K562 (cell line): ENCODE measurements at regions not wholly inside any gene's neighbourhood (a gene's known extent, or its start where the extent isn't known, plus 50 kb on each side); places are given as distances from the start of the nearest gene placed in this dataset.

Experiments used
- ATAC-seq: fragments of 200-7000 bp; cut with Tn5 transposase; 3 replicates; pipeline ENCODE4 v1.9.1; 2020; ENCODE audit warnings: moderate library complexity
- BruUV-seq: library from RNA; stranded (reverse); fragments of 400-500 nt; replicated peaks from 2 replicates; lab custom pipeline; 2021; lab: Mats Ljungman, UMichigan
- CTCF ChIA-PET: fragments of 300-600 bp; formaldehyde crosslinking; extraction: SDS; loops from one replicate; lab custom pipeline; 2021; ENCODE audit warnings: low intra/inter-chr PET ratio; lab: Yijun Ruan, JAX
- POLR2A ChIA-PET: fragments of 300-600, 350-650 bp; sonication (Branson Sonifier 250); formaldehyde crosslinking; extraction: SDS; loops from one replicate; lab custom pipeline; 2021; ENCODE audit warnings: antibody characterized with exemption, inconsistent platforms; lab: Yijun Ruan, JAX
- DNase-seq, 4 experiments: peaks; one replicate each; pipeline versions ENCODE4 v3.0.0 to v3.0.0-alpha.2; 2011 to 2018; ENCODE audit warnings: low spot score in 3 of 4, mixed read lengths in 3 of 4; ENCODE audit errors: extremely low read depth in 1 of 4
- FAIRE-seq: peaks from 2 replicates; lab custom pipeline; 2011; peaks lifted over from hg19 to GRCh38; lab: Jason Lieb, UNC
- H2AFZ ChIP-seq: 2 replicates; pipeline ENCODE4 v1.6.0; 2011; ENCODE audit warnings: low read depth, low read length, control low read depth, inconsistent platforms
- H3K27ac ChIP-seq: fragments of 200-600 bp; 3 replicates; pipeline ENCODE4 v1.8.0; 2011; ENCODE audit warnings: low read depth, mild to moderate bottlenecking, control low read depth, inconsistent platforms, low read length, moderate library complexity, mixed read lengths; ENCODE audit errors: extremely low read depth
- H3K27me3 ChIP-seq, 2 experiments: fragments of 300-600 bp in 1 of 2; 2 replicates in 1 of 2; 3 replicates in 1 of 2; pipeline versions ENCODE4 v1.6.0 to v1.8.0; 2011; ENCODE audit warnings: inconsistent platforms in 2 of 2, low read length in 2 of 2, mild to moderate bottlenecking in 1 of 2, mixed read lengths in 1 of 2, moderate library complexity in 1 of 2; ENCODE audit not compliant: control insufficient read depth in 2 of 2, insufficient read depth in 2 of 2
- H3K36me3 ChIP-seq: fragments of 300-600 bp; 3 replicates; pipeline ENCODE4 v1.8.0; 2011; ENCODE audit warnings: mild to moderate bottlenecking, low read length, inconsistent platforms; ENCODE audit not compliant: control insufficient read depth, insufficient read depth
- H3K4me1 ChIP-seq, 2 experiments: fragments of 200-600 bp in 1 of 2; replicated peaks in 1 of 2; 2 replicates in 1 of 2; 3 replicates in 1 of 2; pipeline versions ENCODE4 v1.5.1 to v1.8.0; 2011; ENCODE audit warnings: inconsistent platforms in 2 of 2, low read length in 2 of 2, mild to moderate bottlenecking in 1 of 2, mixed read lengths in 1 of 2, moderate library complexity in 1 of 2; ENCODE audit not compliant: control insufficient read depth in 2 of 2, insufficient read depth in 2 of 2
- H3K4me2 ChIP-seq: 2 replicates; pipeline ENCODE4 v1.6.1; 2011; ENCODE audit warnings: low read length, control low read depth, inconsistent platforms, mixed read lengths; ENCODE audit not compliant: insufficient read depth
- H3K4me3 ChIP-seq: fragments of 200-600 bp; sonication (generic), shearing (Covaris generic); 2 replicates; pipeline ENCODE4 v1.5.1; 2016; ENCODE audit warnings: control low read depth, inconsistent platforms
- H3K79me2 ChIP-seq: fragments of 200-600 bp; 3 replicates; pipeline ENCODE4 v1.8.0; 2011; ENCODE audit warnings: low read length, inconsistent platforms; ENCODE audit not compliant: control insufficient read depth, insufficient read depth
- H3K9ac ChIP-seq, 2 experiments: 2 replicates each; pipeline versions ENCODE4 v1.6.0 to v1.6.1; 2011; ENCODE audit warnings: low read depth in 2 of 2, low read length in 2 of 2, control low read depth in 1 of 2, inconsistent platforms in 1 of 2, mild to moderate bottlenecking in 1 of 2, mixed read lengths in 1 of 2; ENCODE audit not compliant: insufficient read depth in 1 of 2
- H3K9me1 ChIP-seq: one replicate; pipeline ENCODE4 v1.6.0; 2011; ENCODE audit warnings: inconsistent platforms, mild to moderate bottlenecking, low read length, moderate library complexity; ENCODE audit not compliant: control insufficient read depth, insufficient read depth
- H3K9me3 ChIP-seq: replicated peaks from 2 replicates; pipeline ENCODE4 v1.5.1; 2011; ENCODE audit warnings: low read depth, low read length, inconsistent platforms; ENCODE audit not compliant: control insufficient read depth, insufficient read depth
- H4K20me1 ChIP-seq: replicated peaks from 2 replicates; pipeline ENCODE4 v1.6.1; 2011; ENCODE audit warnings: low read length, inconsistent platforms, mixed read lengths; ENCODE audit not compliant: control insufficient read depth, insufficient read depth
- BRF2 ChIP-seq: IDR thresholded peaks from 3 replicates; pipeline ENCODE4 v1.6.1; 2011; ENCODE audit warnings: borderline replicate concordance, mild to moderate bottlenecking; ENCODE audit not compliant: insufficient read length, insufficient read depth
- CBX5 ChIP-seq: IDR thresholded peaks from 2 replicates; pipeline ENCODE4 v1.6.1; 2014; ENCODE audit warnings: low read depth, borderline replicate concordance
- CHD2 ChIP-seq: IDR thresholded peaks from 2 replicates; pipeline ENCODE4 v1.6.1; 2011; ENCODE audit warnings: low read depth, low read length
- GABPB1 ChIP-seq: sonication (generic); formaldehyde crosslinking; IDR thresholded peaks from 2 replicates; pipeline ENCODE4 v1.8.0; 2022; ENCODE audit warnings: mild to moderate bottlenecking, missing genetic modification reagents
- GABPB2 ChIP-seq: fragments of 250-450 bp; sonication (Bioruptor Pico); conservative IDR thresholded peaks from 2 replicates; pipeline ENCODE4 v1.5.1; 2021; ENCODE audit warnings: mild to moderate bottlenecking
- GTF2B ChIP-seq: IDR thresholded peaks from 2 replicates; pipeline ENCODE4 v1.6.1; 2011; ENCODE audit not compliant: insufficient read length; ENCODE audit errors: extremely low read depth
- HCFC1 ChIP-seq: IDR thresholded peaks from 2 replicates; pipeline ENCODE4 v1.6.1; 2012; ENCODE audit warnings: low read depth, low read length, improper control_type of control experiment
- HNRNPH1 ChIP-seq: fragments of 200-400 bp; formaldehyde crosslinking; optimal IDR thresholded peaks from 2 replicates; pipeline ENCODE3; 2017; ENCODE audit warnings: low read depth, mild to moderate bottlenecking, low read length, moderate library complexity
- HNRNPLL ChIP-seq: fragments of 200-400 bp; formaldehyde crosslinking; IDR thresholded peaks from 2 replicates; pipeline ENCODE4 v1.6.1; 2017; ENCODE audit warnings: low read length, low read depth, mild to moderate bottlenecking; ENCODE audit not compliant: poor library complexity, severe bottlenecking
- MAX ChIP-seq: sonication (generic); formaldehyde crosslinking; IDR thresholded peaks from 2 replicates; pipeline ENCODE4 v1.9.0; 2022; ENCODE audit warnings: mild to moderate bottlenecking, missing genetic modification reagents
- MXI1 ChIP-seq: IDR thresholded peaks from 2 replicates; pipeline ENCODE4 v1.6.1; 2011; ENCODE audit warnings: low read depth, mild to moderate bottlenecking, improper control_type of control experiment, low read length
- NCOA2 ChIP-seq, 2 experiments: fragments of 450-650 bp; IDR thresholded peaks; 2 replicates each; pipeline ENCODE4 v1.6.1; 2018; ENCODE audit warnings: mild to moderate bottlenecking in 2 of 2, moderate library complexity in 1 of 2; ENCODE audit not compliant: partially characterized antibody in 2 of 2
- NFYB ChIP-seq: IDR thresholded peaks from 2 replicates; pipeline ENCODE4 v1.6.1; 2011; ENCODE audit warnings: mild to moderate bottlenecking, moderate library complexity; ENCODE audit not compliant: insufficient read length; ENCODE audit errors: extremely low read depth
- PML ChIP-seq: IDR thresholded peaks from 2 replicates; pipeline ENCODE4 v1.6.1; 2012; ENCODE audit warnings: low read length, inconsistent platforms
- SFPQ ChIP-seq: fragments of 200-400 bp; formaldehyde crosslinking; IDR thresholded peaks from 2 replicates; pipeline ENCODE4 v1.6.1; 2017; ENCODE audit warnings: mild to moderate bottlenecking, low read depth, low read length, moderate library complexity
- ZBTB8A ChIP-seq: fragments of 450-650 bp; IDR thresholded peaks from 2 replicates; pipeline ENCODE4 v1.6.1; 2018; ENCODE audit warnings: mild to moderate bottlenecking, moderate library complexity; ENCODE audit not compliant: partially characterized antibody
- ZNF121 ChIP-seq: sonication (generic); formaldehyde crosslinking; conservative IDR thresholded peaks from 2 replicates; pipeline ENCODE4 v1.8.0; 2022; ENCODE audit warnings: missing genetic modification reagents
- ZNF253 ChIP-seq: fragments of 250-450 bp; sonication (Bioruptor Pico); conservative IDR thresholded peaks from 2 replicates; pipeline ENCODE4 v1.6.1; 2021; ENCODE audit warnings: mild to moderate bottlenecking
- ZNF316 ChIP-seq: fragments of 450-650 bp; IDR thresholded peaks from 2 replicates; pipeline ENCODE4 v1.6.1; 2016
- WGBS: fragments of 100-300 bp; shearing (Covaris generic); methylation state at CpG from one replicate; pipeline ENCODE4 v1.1.6; 2016; ENCODE audit warnings: low coverage, mixed read lengths; ENCODE audit not compliant: insufficient coverage; ENCODE audit errors: missing lambda C conversion rate; 5-methylcytosine and 5-hydroxymethylcytosine counted together
- in situ Hi-C: fragments of 300-500 bp; cut with MboI; formaldehyde crosslinking; loops from 4 replicates; pipeline ENCODE4 v1.15.0; 2018; ENCODE audit warnings: inconsistent platforms, mixed read lengths
- intact Hi-C: fragments of 100-400 bp; cut with micrococcal nuclease; formaldehyde crosslinking; loops from 2 replicates; pipeline ENCODE4 v1.14.2; 2022

- intact Hi-C loops (no loop called here), in situ Hi-C loops (no loop called here)
- Histone ChIP-seq H3K27me3 (no peaks in the 10 kb centered on the region), H3K9me1 (no peaks in the 10 kb centered on the region), H3K9me3 (no peaks in the 10 kb centered on the region), H3K9ac (no peak overlapping the region), H3K4me1 (no peaks in the 10 kb centered on the region), H3K4me2 (no peak overlapping the region), H3K27ac (no peak overlapping the region), H3K4me3 (no peak overlapping the region), H3K79me2 (no peaks in the 10 kb centered on the region), H3K36me3 (no peaks in the 10 kb centered on the region), H2AFZ (no peak overlapping the region), H4K20me1 (no peaks in the 10 kb centered on the region)
- TF ChIP-seq NCOA2 (IDR thresholded peaks at IDR 0.05; ENCODE audit: partially characterized antibody in 2 of 2), result no peak
- TF ChIP-seq HCFC1, result no peak
- no peak for TF ChIP-seq PML
- no peak for TF ChIP-seq ZBTB8A
- no peak for TF ChIP-seq MAX
- TF ChIP-seq MXI1, result no peak
- no peak for TF ChIP-seq ZNF121
- TF ChIP-seq HNRNPH1, result no peak
- TF ChIP-seq SFPQ, result no peak
- no peak for TF ChIP-seq ZNF253 (CRISPR knock-in tag)
- TF ChIP-seq NFYB, result no peak
- no peak for TF ChIP-seq HNRNPLL
- TF ChIP-seq GTF2B, result no peak
- no peak for TF ChIP-seq BRF2
- TF ChIP-seq ZNF316, result no peak
- TF ChIP-seq CBX5, result no peak
- TF ChIP-seq CHD2, result no peak
- no peak for TF ChIP-seq GABPB2 (CRISPR knock-in tag)
- no peak for TF ChIP-seq GABPB1 (CRISPR knock-in tag)
- ChIA-PET CTCF (no interaction called here), POLR2A (no interaction called here)
- ATAC-seq (no peak), DNase-seq (no peak), FAIRE-seq (no peak)
- 0% methylated on average over 1 of the region's 2 CpGs for WGBS
- no TSS peak for BruUV-seq
Measured at GRCh38 chr14:98093111-98093510, 1178.9 kb downstream of the BCL11B start.
